Gastroesophageal sphincter (tissue), 3 donors: ENCODE measurements at regions not wholly inside any gene's neighbourhood (a gene's known extent, or its start where the extent isn't known, plus 50 kb on each side); places are given as distances from the start of the nearest gene placed in this dataset.

Source experiments
- EP300 ChIP-seq: sonication (generic); formaldehyde crosslinking; IDR thresholded peaks from one replicate; pipeline ENCODE4 v1.6.1; 2017; ENCODE audit warnings: antibody characterized with exemption, mild to moderate bottlenecking
- POLR2A ChIP-seq, 2 donors: fragments of 450-650 bp; IDR thresholded peaks; one replicate each; pipeline ENCODE4 v1.6.1; 2017; ENCODE audit warnings: antibody characterized with exemption in 2 of 2, mild to moderate bottlenecking in 2 of 2, moderate library complexity in 1 of 2
- POLR2AphosphoS5 ChIP-seq: sonication (generic); formaldehyde crosslinking; IDR thresholded peaks from one replicate; pipeline ENCODE4 v1.6.1; 2017; ENCODE audit warnings: antibody characterized with exemption
- TF ChIP-seq, protein P1 (sequence below), 4 experiments: fragments of 200-600 bp in 2 of 4; fragments of 450-650 bp in 2 of 4; sonication (generic) in 1 of 4; IDR thresholded peaks; one replicate each; pipeline ENCODE4 v1.5.1; 2017 to 2019; ENCODE audit warnings: antibody characterized with exemption in 4 of 4, mild to moderate bottlenecking in 2 of 4, moderate library complexity in 2 of 4

DNA sequence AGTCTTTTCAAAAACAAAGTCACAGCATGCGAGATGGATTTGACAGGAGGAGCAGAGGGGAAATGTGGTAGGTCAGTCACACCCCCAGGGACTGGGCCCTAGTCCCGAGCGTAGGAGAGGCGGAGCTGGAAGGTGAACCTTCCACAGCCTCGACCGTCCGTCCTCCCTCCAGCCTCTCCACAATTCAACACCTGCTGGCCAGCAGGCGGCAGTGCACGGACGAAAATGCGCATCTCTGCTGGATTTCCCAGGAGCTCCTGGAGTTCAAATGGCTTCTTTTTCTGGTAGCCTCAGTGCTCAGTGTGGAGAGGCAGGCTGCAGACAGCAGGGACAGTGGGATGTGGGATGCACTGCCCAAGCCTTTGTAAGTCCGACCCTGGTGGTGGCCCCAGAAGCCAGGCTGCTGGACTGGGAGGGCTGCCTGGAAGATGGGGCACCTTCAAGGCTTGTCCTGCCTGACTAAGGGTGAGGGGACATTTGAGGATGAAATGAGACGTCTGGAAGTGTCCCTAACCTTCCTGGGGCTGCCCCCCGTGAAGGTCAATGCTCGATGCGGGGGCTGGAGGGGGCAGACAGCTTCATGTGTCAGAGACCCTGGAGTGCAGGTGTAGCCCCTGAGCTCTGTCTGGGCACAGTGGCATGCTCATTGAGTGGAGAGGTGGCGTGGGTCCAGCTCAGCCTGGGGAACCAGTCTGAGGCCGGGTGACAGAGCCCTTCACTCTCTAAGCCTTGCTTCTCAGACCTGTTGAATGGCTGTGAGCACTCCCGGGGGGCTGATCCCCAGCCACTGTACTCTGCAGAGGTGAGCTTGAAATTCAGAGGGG lies 189.5 kb downstream of the TFCP2L1 start:
- TF ChIP-seq, protein P1, sequence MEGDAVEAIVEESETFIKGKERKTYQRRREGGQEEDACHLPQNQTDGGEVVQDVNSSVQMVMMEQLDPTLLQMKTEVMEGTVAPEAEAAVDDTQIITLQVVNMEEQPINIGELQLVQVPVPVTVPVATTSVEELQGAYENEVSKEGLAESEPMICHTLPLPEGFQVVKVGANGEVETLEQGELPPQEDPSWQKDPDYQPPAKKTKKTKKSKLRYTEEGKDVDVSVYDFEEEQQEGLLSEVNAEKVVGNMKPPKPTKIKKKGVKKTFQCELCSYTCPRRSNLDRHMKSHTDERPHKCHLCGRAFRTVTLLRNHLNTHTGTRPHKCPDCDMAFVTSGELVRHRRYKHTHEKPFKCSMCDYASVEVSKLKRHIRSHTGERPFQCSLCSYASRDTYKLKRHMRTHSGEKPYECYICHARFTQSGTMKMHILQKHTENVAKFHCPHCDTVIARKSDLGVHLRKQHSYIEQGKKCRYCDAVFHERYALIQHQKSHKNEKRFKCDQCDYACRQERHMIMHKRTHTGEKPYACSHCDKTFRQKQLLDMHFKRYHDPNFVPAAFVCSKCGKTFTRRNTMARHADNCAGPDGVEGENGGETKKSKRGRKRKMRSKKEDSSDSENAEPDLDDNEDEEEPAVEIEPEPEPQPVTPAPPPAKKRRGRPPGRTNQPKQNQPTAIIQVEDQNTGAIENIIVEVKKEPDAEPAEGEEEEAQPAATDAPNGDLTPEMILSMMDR (IDR thresholded peaks at IDR 0.05) = peak in 3 of 4 experiments; percentile 37 to 63 (median 55)
- TF ChIP-seq EP300 (no peak), POLR2A (IDR thresholded peaks at IDR 0.05) (no peak), POLR2AphosphoS5 (no peak)
